Retinal pigment epithelial cell (primary cell): ENCODE measurements at regions not wholly inside any gene's neighbourhood (a gene's known extent, or its start where the extent isn't known, plus 50 kb on each side); places are given as distances from the start of the nearest gene placed in this dataset.

ENCODE experiments used
- DNase-seq: peaks from one replicate; pipeline ENCODE4 v3.0.0-alpha.2; 2010; ENCODE audit warnings: low read depth
- H3K4me3 ChIP-seq: 2 replicates; pipeline ENCODE4 v1.5.1; 2011; ENCODE audit warnings: mild to moderate bottlenecking, low read length, control low read depth, moderate library complexity
- TF ChIP-seq, protein P1 (sequence below): conservative IDR thresholded peaks from 2 replicates; pipeline ENCODE4 v1.5.1; 2011; ENCODE audit warnings: low read depth, low read length, control low read depth, inconsistent platforms

DNA sequence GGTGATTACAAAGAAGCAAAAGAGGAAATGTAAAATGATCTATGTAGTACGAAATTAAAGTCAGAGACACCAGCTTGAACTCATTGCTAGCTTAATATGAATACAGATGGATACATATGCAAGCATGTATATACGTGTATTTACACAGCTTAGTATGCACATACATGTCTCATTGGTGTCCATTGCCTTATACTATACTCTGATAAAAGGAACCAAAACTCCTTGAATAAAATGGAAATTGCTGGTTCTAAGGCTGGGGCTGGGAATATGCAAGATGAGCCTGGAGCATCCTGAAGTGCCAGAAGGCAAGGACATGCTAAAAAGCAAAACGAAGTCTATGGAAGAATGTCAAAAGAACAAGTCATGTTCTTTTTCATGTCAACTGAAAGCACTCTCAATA, 1424.4 kb upstream of the SLC39A10 start:
- no peak for DNase-seq
- TF ChIP-seq, protein P1, sequence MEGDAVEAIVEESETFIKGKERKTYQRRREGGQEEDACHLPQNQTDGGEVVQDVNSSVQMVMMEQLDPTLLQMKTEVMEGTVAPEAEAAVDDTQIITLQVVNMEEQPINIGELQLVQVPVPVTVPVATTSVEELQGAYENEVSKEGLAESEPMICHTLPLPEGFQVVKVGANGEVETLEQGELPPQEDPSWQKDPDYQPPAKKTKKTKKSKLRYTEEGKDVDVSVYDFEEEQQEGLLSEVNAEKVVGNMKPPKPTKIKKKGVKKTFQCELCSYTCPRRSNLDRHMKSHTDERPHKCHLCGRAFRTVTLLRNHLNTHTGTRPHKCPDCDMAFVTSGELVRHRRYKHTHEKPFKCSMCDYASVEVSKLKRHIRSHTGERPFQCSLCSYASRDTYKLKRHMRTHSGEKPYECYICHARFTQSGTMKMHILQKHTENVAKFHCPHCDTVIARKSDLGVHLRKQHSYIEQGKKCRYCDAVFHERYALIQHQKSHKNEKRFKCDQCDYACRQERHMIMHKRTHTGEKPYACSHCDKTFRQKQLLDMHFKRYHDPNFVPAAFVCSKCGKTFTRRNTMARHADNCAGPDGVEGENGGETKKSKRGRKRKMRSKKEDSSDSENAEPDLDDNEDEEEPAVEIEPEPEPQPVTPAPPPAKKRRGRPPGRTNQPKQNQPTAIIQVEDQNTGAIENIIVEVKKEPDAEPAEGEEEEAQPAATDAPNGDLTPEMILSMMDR, result no peak
- H3K4me3 ChIP-seq, result no peak overlapping the region

- H3K4me3 ChIP-seq, result no peak overlapping the region
- TF ChIP-seq, protein P1, result no peak
- DNase-seq, result no peak
Observed at GRCh38 chr2:194223218-194223617, 1433.8 kb upstream of the SLC39A10 start.

- no peak for DNase-seq
- TF ChIP-seq, protein P1, result no peak
- no peak overlapping the region for H3K4me3 ChIP-seq
Observed at GRCh38 chr2:194214192-194214591, 1442.8 kb upstream of the SLC39A10 start.

GRCh38 chr2:194205568-194206227, 1451.3 kb upstream of the SLC39A10 start:
- TF ChIP-seq, protein P1, result no peak
- DNase-seq, result no peak
- no peak overlapping the region for H3K4me3 ChIP-seq

GRCh38 chr2:194203898-194204297, 1453.1 kb upstream of the SLC39A10 start:
- no peak for DNase-seq

GRCh38 chr2:194182888-194183287, 1474.1 kb upstream of the SLC39A10 start:
- no peak overlapping the region for H3K4me3 ChIP-seq
- TF ChIP-seq, protein P1, result no peak
- no peak for DNase-seq

More at GRCh38 chr2:194203898-194204297, 1453.1 kb upstream of the SLC39A10 start:
- H3K4me3 ChIP-seq, result no peak overlapping the region
- TF ChIP-seq, protein P1, result no peak

DNA sequence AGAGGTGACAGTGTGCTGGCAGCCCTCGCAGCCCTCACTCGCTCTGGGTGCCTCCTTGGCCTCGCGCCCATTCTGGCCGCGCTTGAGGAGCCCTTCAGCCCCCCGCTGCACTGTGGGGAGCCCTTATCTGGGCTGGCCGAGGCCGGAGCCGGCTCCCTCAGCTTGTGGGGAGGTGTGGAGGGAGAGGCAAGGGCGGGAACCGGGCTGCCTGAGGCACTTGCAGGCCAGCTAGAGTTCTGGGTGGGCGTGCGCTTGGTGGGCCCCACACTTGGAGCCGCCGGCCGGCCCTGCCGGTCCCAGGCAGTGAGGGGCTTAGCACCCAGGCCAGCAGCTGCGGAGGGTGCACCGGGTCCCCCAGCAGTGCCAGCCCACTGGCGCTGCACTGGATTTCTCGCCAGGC, 1480.9 kb upstream of the SLC39A10 start:
- H3K4me3 ChIP-seq, result no peak overlapping the region
- DNase-seq, result no peak
- TF ChIP-seq, protein P1, result no peak
